ENCODE measurements at regions not wholly inside any gene's neighbourhood (a gene's known extent, or its start where the extent isn't known, plus 50 kb on each side); places are given as distances from the start of the nearest gene placed in this dataset.

GRCh38 chr13:86757236-86757978 lies 913.8 kb upstream of the SLITRK5 start:
- no TSS peak for BruUV-seq (replicated peaks)
- Histone ChIP-seq H3K27me3 (ENCODE audit: control insufficient read depth in 2 of 2, insufficient read depth in 2 of 2, low read length in 2 of 2) (no peaks in the 10 kb centered on the region), H3K4me1 (ENCODE audit: control insufficient read depth, extremely low read depth, insufficient read depth, low read length) (no peaks in the 10 kb centered on the region), H3K36me3 (ENCODE audit: control insufficient read depth in 2 of 2, extremely low read depth in 1 of 2, insufficient read depth in 2 of 2, low read length in 2 of 2) (no peaks in the 10 kb centered on the region), H3K4me2 (ENCODE audit: insufficient read depth, low read length) (no peak overlapping the region), H3K9ac (replicated peaks; ENCODE audit: extremely low read depth, insufficient read depth, low read length) (no peak overlapping the region), H2AFZ (ENCODE audit: low read depth, low read length) (no peak overlapping the region), H3K4me3 (replicated peaks in 1 of 3; ENCODE audit: insufficient read depth in 1 of 3, low read depth in 1 of 3, low read length in 3 of 3) (no peak overlapping the region), H3K9me3 (replicated peaks; ENCODE audit: control insufficient read depth, insufficient read depth, low read length) (no peaks in the 10 kb centered on the region), H3K79me2 (ENCODE audit: control insufficient read depth, insufficient read depth, low read length) (no peaks in the 10 kb centered on the region), H3K27ac (ENCODE audit: insufficient read depth, low read depth, low read length) (no peak overlapping the region), H4K20me1 (replicated peaks; ENCODE audit: control insufficient read depth, extremely low read depth, insufficient read depth, low read length) (no peaks in the 10 kb centered on the region), H3K9me1 (replicated peaks; ENCODE audit: control insufficient read depth, extremely low read depth, insufficient read depth, low read length) (no peaks in the 10 kb centered on the region)
- ChIA-PET POLR2A (no interaction called here), CTCF (no interaction called here)
- FAIRE-seq (no peak), DNase-seq (ENCODE audit: low read depth, low spot score) (no peak)
- intact Hi-C loops (cut with micrococcal nuclease) (no loop called here), dilution Hi-C loops (cut with MboI; ENCODE audit: extremely low pct_ligation_motif_present, low sequenced_read_pairs) (no loop called here)
- TF ChIP-seq MYC (IDR thresholded peaks at IDR 0.05; ENCODE audit: low read depth, low read length), result no peak
- TF ChIP-seq POLR2AphosphoS5 (IDR thresholded peaks at IDR 0.05; ENCODE audit: insufficient read depth, low read depth, low read length), result no peak
- no peak for TF ChIP-seq CTCF (IDR thresholded peaks at IDR 0.05; ENCODE audit: extremely low read depth in 1 of 2, insufficient read depth in 1 of 2, low read depth in 1 of 2, low read length in 2 of 2)
- TF ChIP-seq MAX (IDR thresholded peaks at IDR 0.05; ENCODE audit: insufficient read depth, insufficient read length), result no peak
- no peak for TF ChIP-seq GATA2 (IDR thresholded peaks at IDR 0.05; ENCODE audit: insufficient read depth, insufficient read length, low read depth, low read length)
- no peak for TF ChIP-seq EZH2 (IDR thresholded peaks at IDR 0.05; ENCODE audit: borderline replicate concordance, low read depth, low read length, severe bottlenecking)
- TF ChIP-seq JUN (IDR thresholded peaks at IDR 0.05; ENCODE audit: borderline replicate concordance, insufficient read depth, insufficient read length, low read depth), result no peak
- TF ChIP-seq POLR2A (IDR thresholded peaks at IDR 0.05; ENCODE audit: low read depth, low read length), result no peak
- TF ChIP-seq FOS (IDR thresholded peaks at IDR 0.05; ENCODE audit: borderline replicate concordance, insufficient read depth, low read length), result no peak
